Retinal pigment epithelial cell (primary cell): ENCODE measurements at regions not wholly inside any gene's neighbourhood (a gene's known extent, or its start where the extent isn't known, plus 50 kb on each side); places are given as distances from the start of the nearest gene placed in this dataset.
"Not testable (repeated sequence)": the region's sequence is repeated elsewhere in the genome, so short reads cannot be mapped to it uniquely, and the experiment has no call there.

Experiments
- DNase-seq: peaks from one replicate; pipeline ENCODE4 v3.0.0-alpha.2; 2010; ENCODE audit warnings: low read depth
- H3K4me3 ChIP-seq: 2 replicates; pipeline ENCODE4 v1.5.1; 2011; ENCODE audit warnings: mild to moderate bottlenecking, low read length, control low read depth, moderate library complexity
- TF ChIP-seq, protein P1 (sequence below): conservative IDR thresholded peaks from 2 replicates; pipeline ENCODE4 v1.5.1; 2011; ENCODE audit warnings: low read depth, low read length, control low read depth, inconsistent platforms

DNA sequence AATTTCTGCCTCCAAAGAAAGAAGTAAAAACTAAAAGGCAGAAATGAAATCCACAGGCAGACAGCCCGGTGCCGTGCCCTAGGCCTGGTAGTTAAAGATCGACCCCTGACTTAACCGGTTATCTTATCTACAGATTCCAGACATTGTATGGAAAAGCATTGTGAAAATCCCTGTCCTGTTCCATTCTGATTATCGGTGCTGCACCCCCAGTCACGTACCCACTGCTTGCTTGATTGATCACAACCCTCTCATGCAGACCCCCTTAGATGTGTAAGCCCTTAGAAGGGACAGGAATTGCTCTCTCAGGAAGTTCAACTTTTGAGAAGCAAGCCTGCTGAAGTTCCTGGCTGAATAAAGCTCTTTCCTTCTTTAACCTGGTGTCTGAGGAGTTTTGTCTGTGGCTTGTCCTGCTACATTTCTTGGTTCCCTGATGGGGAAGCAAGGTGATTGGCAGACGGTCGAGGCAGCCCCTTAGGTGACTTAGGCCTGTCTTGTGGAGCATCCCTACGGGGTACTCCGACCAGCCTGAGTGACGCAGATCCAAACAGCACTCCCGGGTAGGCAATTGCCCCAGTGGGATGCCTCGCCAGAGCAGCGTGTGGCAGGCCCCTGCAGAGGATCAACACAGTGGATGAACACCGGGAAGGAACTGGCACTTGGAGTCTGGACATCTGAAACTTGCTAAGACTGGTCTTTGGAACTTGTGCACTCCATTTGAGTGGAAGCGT, 111.2 kb upstream of the PPM1J start:
- H3K4me3 ChIP-seq, result no peak overlapping the region
- DNase-seq, result no peak
- TF ChIP-seq, protein P1, sequence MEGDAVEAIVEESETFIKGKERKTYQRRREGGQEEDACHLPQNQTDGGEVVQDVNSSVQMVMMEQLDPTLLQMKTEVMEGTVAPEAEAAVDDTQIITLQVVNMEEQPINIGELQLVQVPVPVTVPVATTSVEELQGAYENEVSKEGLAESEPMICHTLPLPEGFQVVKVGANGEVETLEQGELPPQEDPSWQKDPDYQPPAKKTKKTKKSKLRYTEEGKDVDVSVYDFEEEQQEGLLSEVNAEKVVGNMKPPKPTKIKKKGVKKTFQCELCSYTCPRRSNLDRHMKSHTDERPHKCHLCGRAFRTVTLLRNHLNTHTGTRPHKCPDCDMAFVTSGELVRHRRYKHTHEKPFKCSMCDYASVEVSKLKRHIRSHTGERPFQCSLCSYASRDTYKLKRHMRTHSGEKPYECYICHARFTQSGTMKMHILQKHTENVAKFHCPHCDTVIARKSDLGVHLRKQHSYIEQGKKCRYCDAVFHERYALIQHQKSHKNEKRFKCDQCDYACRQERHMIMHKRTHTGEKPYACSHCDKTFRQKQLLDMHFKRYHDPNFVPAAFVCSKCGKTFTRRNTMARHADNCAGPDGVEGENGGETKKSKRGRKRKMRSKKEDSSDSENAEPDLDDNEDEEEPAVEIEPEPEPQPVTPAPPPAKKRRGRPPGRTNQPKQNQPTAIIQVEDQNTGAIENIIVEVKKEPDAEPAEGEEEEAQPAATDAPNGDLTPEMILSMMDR, result no peak

DNA sequence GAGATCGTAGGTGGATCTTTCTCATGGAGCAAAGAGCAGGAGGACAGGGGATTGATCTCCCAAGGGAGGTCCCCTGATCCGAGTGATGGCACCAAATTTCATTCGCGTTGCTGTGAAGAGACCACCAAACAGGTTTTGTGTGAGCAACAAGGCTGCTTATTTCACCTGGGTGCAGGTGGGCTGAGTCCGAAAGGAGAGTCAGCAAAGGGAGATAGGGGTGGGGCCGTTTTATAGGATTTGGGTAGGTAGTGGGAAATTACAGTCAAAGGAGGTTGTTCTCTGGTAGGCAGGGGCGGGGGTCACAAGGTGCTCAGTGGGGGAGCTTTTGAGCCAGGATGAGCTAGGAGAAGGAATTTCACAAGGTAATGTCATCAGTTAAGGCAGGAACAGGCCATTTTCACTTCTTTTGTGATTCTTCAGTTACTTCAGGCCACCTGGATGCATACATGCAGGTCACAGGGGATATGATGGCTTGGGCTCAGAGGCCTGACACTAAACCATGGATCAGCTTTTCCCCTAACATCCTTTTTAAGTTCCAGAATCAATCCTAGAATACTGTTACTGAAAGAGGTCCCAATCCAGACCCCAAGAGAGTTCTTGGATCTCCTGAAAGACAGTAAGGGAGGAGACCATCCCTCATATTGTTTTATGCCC, 110.6 kb upstream of the PPM1J start:
- not testable (repeated sequence) for H3K4me3 ChIP-seq, DNase-seq

DNA sequence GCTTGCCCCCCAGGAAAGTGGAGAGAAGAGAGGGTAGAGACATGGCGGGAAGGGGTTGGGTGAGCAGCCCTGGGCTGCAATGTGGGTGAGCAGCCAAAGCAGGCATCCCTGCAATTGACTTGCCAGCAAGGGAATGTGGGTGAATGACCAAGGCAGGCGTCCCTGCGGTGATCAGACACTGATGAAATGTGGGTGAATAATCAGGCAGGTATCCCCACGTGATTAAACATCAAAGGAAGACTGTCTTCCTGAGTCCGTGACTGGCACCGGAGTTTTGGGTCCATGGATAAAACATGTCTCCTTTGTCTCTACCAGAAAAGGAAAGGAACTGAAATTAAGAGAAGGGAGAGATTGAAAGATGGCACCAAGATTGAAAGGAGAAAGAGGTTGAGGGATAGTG, 109.9 kb upstream of the PPM1J start:
- not testable (repeated sequence) for DNase-seq, H3K4me3 ChIP-seq

DNA sequence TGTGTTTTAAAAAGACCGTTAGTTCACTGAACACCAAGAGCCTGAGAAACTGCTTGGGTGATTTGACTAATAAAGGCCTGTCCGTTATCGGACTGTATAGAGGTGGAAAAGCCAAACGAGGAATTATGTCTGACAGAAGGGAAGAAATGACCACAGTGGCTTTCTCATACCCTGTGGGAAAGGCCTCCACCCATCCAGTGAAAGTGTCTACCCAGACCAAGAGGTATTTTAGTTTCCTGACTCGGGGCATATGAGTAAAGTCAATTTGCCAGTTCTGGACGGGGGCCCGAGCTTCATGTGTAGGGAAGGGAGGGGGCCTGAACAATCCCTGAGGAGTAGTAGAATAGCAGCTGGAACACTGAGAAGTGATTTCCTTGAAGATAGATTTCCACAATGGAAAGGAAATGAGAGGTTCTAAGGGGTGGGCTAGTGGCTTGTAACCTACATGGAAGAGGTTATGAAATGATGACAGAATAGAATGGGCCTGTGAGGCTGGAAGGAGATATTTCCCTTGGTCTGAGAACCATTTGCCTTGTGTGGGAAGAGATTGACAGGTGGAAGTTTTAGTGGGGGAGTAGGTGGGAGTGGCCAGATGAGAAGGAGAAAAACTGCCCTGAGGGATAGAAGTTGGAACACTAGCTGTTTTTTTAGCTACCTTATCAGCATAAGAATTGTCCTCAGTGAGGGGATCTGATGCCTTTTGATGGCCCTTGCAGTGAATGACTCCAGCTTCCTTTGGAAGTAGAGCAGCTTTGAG, 106.4 kb upstream of the PPM1J start:
- H3K4me3 ChIP-seq, DNase-seq: not testable (repeated sequence)

DNA sequence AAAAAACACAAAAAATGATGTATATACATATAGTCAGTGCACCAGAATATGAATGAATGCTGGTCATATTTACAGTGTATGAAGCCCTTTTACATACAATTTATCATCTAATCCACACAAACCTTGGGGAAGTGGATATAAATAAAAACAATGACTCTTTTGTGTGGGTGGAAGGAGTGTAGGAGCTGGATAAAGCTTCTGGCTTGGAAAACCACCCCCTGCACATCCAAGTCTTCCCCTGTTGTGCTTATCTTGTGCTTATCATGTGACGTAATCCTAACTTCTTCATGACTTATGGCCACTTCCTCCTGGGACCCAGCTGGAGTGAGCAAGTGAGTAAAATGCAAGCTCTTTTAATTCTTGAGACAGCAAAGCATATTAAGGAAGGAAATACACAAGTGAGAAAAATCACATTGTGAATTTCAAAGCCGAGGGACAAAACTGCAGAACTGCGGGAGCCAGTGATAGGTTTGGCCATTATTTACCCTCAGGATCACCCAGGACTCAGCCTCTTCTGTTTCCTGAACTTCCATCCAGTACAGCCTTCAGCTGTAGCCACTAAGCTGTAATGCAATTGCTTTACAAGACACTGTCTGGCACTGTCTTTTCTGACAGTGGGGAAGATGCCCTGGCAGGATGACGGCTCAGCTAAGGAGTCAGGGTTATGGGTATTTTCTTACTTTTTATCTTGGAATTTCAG, 104.0 kb upstream of the PPM1J start:
- TF ChIP-seq, protein P1, result no peak
- no peak overlapping the region for H3K4me3 ChIP-seq
- DNase-seq, result peak; percentile 55

DNA sequence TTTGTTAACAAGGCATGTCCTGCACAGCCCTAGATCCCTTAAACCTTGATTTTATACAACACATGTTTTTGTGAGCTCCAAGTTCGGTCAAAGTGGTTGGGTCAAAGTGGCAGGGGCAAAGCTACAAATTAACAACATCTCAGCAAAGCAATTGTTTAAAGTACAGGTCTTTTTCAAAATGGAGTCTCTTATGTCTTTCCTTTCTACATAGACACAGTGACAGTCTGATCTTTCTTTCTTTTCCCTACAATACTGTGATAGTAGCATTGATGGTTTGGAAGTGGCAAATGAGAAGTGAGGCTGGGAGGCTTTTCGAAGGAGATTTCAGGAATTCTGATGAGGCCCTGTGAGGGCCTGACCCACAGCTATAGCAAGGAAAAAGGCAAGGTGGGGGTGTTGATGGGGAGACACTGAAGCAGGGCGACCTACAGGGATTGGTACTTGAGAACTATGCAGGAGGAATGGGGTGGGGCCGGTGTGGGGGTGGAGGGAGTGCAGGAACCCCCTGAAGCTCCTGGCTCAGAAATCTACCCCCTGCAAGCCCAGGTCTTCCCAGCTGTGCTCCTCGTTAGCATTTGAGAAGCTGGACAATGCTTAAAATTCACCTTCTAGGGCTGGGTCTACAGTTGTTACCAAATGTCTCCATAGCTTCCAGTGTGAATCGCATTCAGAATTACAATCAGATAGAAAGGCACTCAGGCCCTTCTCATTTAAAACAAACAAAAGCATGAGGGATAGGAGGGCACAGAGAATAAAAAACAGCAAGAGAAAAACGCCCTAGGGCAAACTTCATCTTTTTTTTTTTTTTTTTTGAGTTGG, 102.6 kb upstream of the PPM1J start:
- H3K4me3 ChIP-seq, result no peak overlapping the region
- TF ChIP-seq, protein P1, result no peak
- no peak for DNase-seq

DNA sequence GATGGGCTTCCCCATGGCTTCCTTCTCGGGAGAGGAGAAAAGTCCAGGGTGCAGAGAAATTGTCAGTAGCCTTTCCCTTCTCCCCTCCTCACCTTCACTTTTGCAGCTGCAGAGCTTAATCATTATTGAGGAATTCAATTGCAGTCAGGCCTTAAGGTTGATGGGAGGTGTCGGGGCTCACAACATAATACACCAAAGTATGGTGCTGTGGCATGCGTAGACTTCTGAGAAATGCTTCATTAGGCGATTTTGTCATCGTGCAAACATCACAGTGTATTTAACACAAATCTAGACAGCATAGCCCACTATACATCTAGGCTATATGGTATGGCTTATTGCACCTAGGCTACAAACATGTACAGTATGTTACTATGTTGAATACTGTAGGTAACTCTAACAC, 100.2 kb upstream of the PPM1J start:
- H3K4me3 ChIP-seq, result no peak overlapping the region
- TF ChIP-seq, protein P1, result no peak
- DNase-seq, result no peak

DNA sequence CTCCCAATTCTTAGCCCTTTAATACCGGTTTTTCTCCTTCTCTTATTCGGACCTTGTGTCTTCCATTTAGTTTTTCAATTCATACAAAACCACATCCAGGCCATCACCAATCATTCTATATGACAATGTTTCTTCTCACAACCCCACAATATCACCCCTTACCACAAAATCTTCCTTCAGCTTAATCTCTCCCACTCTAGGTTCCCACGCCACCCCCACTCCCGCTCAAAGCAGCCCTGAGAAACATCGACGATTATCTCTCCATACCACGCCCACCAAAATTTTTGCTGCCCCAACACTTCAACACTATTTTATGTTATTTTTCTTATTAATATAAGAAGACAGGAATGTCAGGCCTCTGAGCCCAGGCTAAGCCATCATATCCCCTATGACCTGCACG, 99.5 kb upstream of the PPM1J start:
- DNase-seq, H3K4me3 ChIP-seq: not testable (repeated sequence)
